A204.1 (cell line): ENCODE measurements at regions not wholly inside any gene's neighbourhood (a gene's known extent, or its start where the extent isn't known, plus 50 kb on each side); places are given as distances from the start of the nearest gene placed in this dataset.

Source experiments
- FAIRE-seq: peaks from 2 replicates; lab custom pipeline; 2012; peaks lifted over from hg19 to GRCh38; lab: Jason Lieb, UNC

GRCh38 chr14:46279776-46280175 lies 371.8 kb downstream of the RPL10L start:
- no peak for FAIRE-seq

DNA sequence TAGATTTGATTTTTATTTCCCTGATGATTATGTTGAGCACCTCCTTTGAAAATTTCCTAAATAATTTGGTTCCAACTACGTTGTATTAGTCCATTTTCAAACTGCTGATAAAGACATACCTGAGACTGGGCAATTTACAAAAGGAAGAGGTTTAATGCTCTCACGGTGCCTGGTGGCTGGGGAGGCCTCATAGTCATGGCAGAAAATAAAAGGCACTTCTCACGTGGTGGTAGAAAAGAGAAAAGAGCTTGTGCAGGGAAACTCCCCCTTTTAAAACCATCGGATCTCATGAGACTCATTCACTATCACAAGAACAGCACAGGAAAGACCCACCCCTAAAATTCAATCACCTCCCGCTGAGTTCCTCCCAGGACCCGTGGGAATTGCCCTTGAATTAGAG lies 372.3 kb downstream of the RPL10L start:
- no peak for FAIRE-seq

DNA sequence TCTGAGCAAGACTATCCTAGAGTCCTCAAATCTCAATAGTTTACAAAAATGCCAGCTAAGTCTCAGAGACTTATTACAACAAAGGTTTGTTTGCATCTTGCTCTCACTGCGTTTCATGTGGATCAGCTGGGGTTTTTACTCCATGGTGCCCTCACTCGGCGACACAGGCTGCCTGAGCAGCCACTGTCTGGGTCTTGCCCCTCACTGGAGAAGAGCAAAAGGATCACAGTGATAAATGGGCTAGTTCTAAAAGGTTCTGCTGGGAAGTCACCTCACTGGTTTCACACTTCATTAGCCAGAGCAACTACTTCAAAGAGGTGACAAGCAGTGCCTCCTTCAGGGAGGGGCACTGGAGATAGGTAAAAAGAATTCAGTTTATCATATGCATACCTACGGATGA lies 392.0 kb downstream of the RPL10L start:
- FAIRE-seq, result no peak

DNA sequence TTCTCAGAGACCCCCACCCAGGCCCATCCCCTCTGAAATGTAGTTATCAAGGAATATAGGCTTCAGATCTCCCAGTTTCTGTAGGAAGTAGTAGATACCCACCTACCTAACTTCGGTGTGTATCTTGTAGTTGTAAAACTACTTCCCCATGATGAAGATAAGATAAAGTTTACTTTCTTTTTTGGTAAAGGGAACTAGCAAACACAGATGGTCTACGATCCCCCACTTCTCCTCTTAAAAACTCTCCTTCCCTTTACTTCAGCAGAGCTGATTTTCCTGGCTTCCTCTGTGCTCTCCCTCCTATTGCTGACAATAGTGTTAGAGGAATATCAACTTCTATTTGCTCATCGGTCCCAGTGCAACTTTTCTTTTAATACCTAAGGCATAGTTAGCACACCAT lies 395.2 kb downstream of the RPL10L start:
- no peak for FAIRE-seq

DNA sequence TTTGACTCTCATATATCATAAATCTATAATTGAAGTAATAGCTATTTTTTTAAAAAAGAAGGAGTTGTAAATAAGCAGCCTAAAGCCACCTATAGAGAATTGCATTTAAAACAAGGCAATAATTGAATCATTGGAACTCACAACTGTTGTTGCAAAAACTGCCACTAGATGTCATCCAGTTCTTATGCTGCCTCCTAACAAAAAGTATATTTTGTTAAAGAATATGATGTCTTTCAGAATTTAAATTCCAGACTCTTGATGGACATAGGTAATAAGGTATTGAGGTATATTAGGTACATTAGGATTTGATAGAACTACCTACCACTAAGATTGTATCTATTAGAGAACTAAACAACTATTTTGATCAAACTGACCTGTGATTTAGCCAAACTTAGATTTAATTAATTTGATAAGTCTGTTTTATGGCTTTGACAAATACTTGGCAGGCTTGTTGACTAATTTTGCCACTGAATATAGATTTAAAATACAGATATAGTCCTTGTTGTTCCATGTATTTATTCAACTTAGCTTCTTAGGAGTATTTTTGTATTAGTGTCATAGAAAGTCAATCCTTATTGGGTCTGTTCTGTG lies 401.4 kb downstream of the RPL10L start:
- peak; percentile 92 for FAIRE-seq

DNA sequence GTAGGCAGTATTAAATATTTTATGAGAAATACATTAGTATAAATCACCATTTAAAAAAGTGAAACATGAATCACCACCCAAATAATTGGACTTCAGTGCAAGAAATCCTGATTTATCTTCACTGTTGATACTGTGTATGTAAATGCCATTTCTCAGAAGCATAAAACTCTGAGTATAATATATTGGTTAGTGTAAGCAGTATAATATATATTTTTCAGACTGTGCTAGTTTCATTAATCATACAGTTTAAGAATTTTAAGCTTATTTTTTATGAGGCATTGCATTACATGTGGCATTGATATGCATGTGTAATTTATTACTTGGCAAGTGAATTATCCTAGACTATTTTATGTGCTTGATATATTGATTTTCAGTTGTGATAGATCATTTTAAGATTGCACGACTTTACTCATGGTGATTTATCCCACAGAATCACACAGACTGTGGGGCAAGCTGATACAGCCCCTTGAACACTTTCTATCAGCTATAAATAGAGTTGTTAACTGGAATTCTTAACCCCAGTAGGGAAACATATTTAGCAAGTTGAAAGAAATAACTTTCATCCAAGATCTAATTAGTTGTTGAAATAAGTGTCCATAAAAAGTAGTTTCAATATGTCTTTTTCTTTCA lies 403.5 kb downstream of the RPL10L start:
- no peak for FAIRE-seq

DNA sequence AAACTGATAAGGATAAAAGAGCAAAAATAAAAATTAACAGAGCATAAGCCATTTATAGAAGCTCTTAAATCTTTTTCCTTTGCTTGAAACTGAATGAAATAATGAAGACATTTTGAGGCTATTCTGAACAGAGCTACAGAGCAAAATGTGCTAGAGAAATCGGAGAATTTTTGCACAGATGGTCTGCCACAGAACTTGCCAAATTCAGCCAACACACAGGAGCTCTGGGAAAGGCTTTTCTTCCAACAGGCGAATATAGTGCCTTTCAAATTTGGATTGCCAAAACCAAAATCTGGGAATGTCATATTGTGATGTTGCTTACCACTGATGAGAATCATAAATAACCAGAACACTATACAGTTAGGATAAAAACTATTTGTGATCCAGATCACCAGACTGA lies 406.3 kb downstream of the RPL10L start:
- no peak for FAIRE-seq

- FAIRE-seq, result no peak
These were observed 417.8 kb downstream of the RPL10L start for GRCh38 chr14:46233786-46234185.

- no peak for FAIRE-seq
These were observed 421.0 kb downstream of the RPL10L start for GRCh38 chr14:46230540-46230939.

DNA sequence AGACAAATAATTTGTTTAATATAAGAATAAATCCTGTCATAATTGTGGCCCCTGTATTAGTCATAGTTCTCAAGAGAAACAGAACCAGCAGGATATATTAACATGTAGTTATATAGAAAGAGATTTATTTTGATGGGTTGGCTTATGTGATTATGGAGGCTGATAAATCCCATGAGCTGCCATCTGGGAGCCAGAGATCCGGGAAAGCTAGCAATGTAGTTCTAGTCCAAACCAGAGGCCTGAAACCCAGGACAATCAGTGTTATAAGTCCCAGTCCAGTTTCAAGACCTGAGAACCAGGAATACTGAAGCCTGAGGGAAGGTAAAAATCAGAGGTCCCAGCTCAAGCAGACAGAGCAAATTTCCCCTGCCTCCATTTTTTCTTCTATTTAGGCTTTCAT lies 435.8 kb downstream of the RPL10L start:
- no peak for FAIRE-seq

DNA sequence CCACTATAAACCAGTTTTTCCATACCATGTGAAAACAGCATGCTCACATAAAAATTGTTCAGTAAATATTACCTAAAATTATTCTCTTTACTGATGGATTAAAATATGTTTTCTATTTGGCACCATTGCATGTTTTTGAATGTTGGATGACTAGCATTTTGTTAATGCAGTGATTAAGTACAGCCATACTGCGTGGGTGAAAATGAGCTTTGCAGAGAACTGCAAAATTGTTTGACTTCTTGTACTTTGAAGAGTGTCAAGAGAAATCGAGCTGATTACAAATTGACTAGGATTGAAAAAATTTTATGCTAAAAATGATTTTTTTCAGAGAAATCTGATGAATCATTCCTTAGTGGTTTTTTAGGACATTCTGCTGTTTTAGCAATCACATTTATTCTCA lies 452.9 kb downstream of the RPL10L start:
- no peak for FAIRE-seq

DNA sequence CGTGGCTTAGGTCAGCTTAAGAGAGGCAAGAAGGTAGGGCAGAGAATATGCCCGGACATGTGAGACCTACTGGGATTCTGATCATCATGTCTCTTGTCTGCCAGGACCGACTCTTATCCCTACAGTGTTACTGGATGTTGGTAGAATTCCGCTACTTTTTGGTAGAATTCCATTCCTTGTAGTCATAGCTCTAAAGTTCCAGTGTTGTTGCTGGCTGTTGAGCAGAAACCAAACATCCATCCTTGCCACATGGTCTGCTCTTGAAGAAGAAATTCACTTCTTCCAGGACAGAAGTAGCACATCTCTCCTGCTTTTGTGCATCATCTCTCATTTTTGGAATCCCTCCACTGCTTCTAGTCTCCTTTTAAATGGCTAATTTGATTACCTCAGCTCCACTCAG lies 453.7 kb downstream of the RPL10L start:
- FAIRE-seq, result no peak
